ENCODE measurements at regions not wholly inside any gene's neighbourhood (a gene's known extent, or its start where the extent isn't known, plus 50 kb on each side); places are given as distances from the start of the nearest gene placed in this dataset.

DNA sequence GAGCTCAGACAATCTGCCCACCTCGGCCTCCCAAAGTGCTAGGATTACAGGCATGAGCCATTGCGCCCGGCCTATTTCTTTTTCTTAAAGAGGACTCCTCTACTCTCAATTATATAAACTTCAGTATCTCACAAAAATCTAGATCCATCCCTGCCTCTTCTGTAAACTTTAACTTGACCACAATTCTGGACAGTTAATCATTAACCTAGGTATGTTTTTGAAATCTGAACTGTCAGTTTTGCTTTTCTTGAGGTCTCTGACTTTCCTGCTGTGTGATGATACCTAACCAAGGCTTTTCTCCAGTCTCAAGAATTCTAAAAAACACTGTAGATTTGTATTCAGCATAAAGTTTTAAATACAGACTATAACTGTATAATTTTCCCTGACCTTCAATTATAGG lies 388.2 kb upstream of the SYNCRIP start:
- no peak for TF ChIP-seq GATA3 (IDR thresholded peaks at IDR 0.05; ENCODE audit: low read depth, low read length)
- TF ChIP-seq GATA2 (IDR thresholded peaks at IDR 0.05; ENCODE audit: low read depth, low read length), result no peak

Data from SH-SY5Y (cell line).